Smooth muscle cell (in vitro differentiated cells): ENCODE measurements at regions not wholly inside any gene's neighbourhood (a gene's known extent, or its start where the extent isn't known, plus 50 kb on each side); places are given as distances from the start of the nearest gene placed in this dataset.

Source experiments
- DNase-seq: peaks from one replicate; lab custom pipeline; 2025; ENCODE audit not compliant: unreplicated experiment; lab: John Stamatoyannopoulos, UW
- H2AFZ ChIP-seq: fragments of 200-600 bp; sonication (generic); 2 replicates; pipeline ENCODE4 v1.6.0; 2016; ENCODE audit warnings: antibody characterized with exemption, low read depth, mild to moderate bottlenecking
- H3F3A ChIP-seq: fragments of 200-600 bp; sonication (generic); 2 replicates; pipeline ENCODE4 v1.6.0; 2017; ENCODE audit warnings: antibody characterized with exemption, low read depth
- H3K27ac ChIP-seq: fragments of 200-600 bp; sonication (generic); 2 replicates; pipeline ENCODE4 v1.5.1; 2016; ENCODE audit warnings: low read depth, mild to moderate bottlenecking
- H3K27me3 ChIP-seq: fragments of 200-600 bp; sonication (generic); 2 replicates; pipeline ENCODE4 v1.6.1; 2016; ENCODE audit warnings: low read depth, mild to moderate bottlenecking
- H3K36me3 ChIP-seq: fragments of 200-600 bp; sonication (generic); 2 replicates; pipeline ENCODE4 v1.5.1; 2016; ENCODE audit warnings: low read depth
- H3K4me1 ChIP-seq: fragments of 200-600 bp; sonication (generic); 2 replicates; pipeline ENCODE4 v1.5.1; 2016; ENCODE audit warnings: low read depth
- H3K4me2 ChIP-seq: fragments of 200-600 bp; sonication (generic); 2 replicates; pipeline ENCODE4 v1.6.0; 2016; ENCODE audit warnings: mild to moderate bottlenecking
- H3K4me3 ChIP-seq: fragments of 200-600 bp; sonication (generic); 2 replicates; pipeline ENCODE4 v1.5.1; 2016; ENCODE audit warnings: mild to moderate bottlenecking
- H3K79me2 ChIP-seq: fragments of 200-600 bp; sonication (generic); 2 replicates; pipeline ENCODE4 v1.6.0; 2016; ENCODE audit warnings: low read depth, mild to moderate bottlenecking
- H3K9ac ChIP-seq: fragments of 200-600 bp; sonication (generic); 2 replicates; pipeline ENCODE4 v1.6.0; 2016; ENCODE audit warnings: low read depth
- H3K9me3 ChIP-seq: fragments of 200-600 bp; sonication (generic); replicated peaks from 2 replicates; pipeline ENCODE4 v1.5.1; 2016; ENCODE audit warnings: low read depth
- H4K20me1 ChIP-seq: fragments of 200-600 bp; sonication (generic); 2 replicates; pipeline ENCODE4 v1.6.0; 2016; ENCODE audit warnings: low read depth
- CTCF ChIP-seq: fragments of 200-600 bp; sonication (generic); IDR thresholded peaks from 2 replicates; pipeline ENCODE4 v1.5.1; 2017; ENCODE audit warnings: borderline replicate concordance, mild to moderate bottlenecking, antibody characterized with exemption; ENCODE audit not compliant: insufficient read depth, poor library complexity, severe bottlenecking
- WGBS: methylation state at CpG from one replicate; pipeline ENCODE4 v1.1.7; 2016; ENCODE audit warnings: low lambda C conversion rate; 5-methylcytosine and 5-hydroxymethylcytosine counted together

- Histone ChIP-seq H2AFZ (no peak overlapping the region), H3F3A (no peaks in the 10 kb centered on the region), H3K27ac (peak overlapping the region; percentile 21), H3K9ac (no peak overlapping the region), H3K27me3 (no peaks in the 10 kb centered on the region), H3K4me2 (peak overlapping the region; percentile 16), H3K79me2 (no peaks in the 10 kb centered on the region), H3K4me1 (no peaks in the 10 kb centered on the region), H3K4me3 (no peak overlapping the region), H3K36me3 (no peaks in the 10 kb centered on the region), H4K20me1 (no peaks in the 10 kb centered on the region), H3K9me3 (no peaks in the 10 kb centered on the region)
- DNase-seq: no peak
- WGBS: 50% methylated on average over 9 of the region's 9 CpGs
- TF ChIP-seq CTCF: no peak
These were observed 284.6 kb upstream of the ZFP64 start for GRCh38 chr20:52476074-52476750.

GRCh38 chr20:52473186-52473585 is 281.6 kb upstream of the ZFP64 start:
- WGBS: 88% methylated on average over 3 of the region's 3 CpGs
- Histone ChIP-seq H3K79me2 (no peaks in the 10 kb centered on the region), H3K27me3 (no peaks in the 10 kb centered on the region), H3K9me3 (no peaks in the 10 kb centered on the region), H3K4me3 (no peak overlapping the region), H3K4me1 (no peaks in the 10 kb centered on the region), H4K20me1 (no peaks in the 10 kb centered on the region), H2AFZ (no peak overlapping the region), H3K4me2 (no peak overlapping the region), H3F3A (no peaks in the 10 kb centered on the region), H3K36me3 (no peaks in the 10 kb centered on the region), H3K27ac (no peak overlapping the region), H3K9ac (no peak overlapping the region)
- DNase-seq: no peak
- no peak for TF ChIP-seq CTCF

- no peak for TF ChIP-seq CTCF
- no peak overlapping the region for H2AFZ ChIP-seq
- no peaks in the 10 kb centered on the region for H3K79me2 ChIP-seq
- no peak overlapping the region for H3K4me3 ChIP-seq
- no peaks in the 10 kb centered on the region for H3F3A ChIP-seq
- no peaks in the 10 kb centered on the region for H3K4me1 ChIP-seq
- no peak overlapping the region for H3K9ac ChIP-seq
- H3K36me3 ChIP-seq: no peaks in the 10 kb centered on the region
- H4K20me1 ChIP-seq: no peaks in the 10 kb centered on the region
- no peak overlapping the region for H3K27ac ChIP-seq
- peaks cover 4% of the 10 kb centered on the region for H3K27me3 ChIP-seq
- peak overlapping the region; percentile 0 for H3K4me2 ChIP-seq
- no peak for DNase-seq
- no peaks in the 10 kb centered on the region for H3K9me3 ChIP-seq
These were observed 279.0 kb upstream of the ZFP64 start for GRCh38 chr20:52470561-52470960.

- DNase-seq: no peak
- Histone ChIP-seq H3K27ac (no peak overlapping the region), H3K36me3 (no peaks in the 10 kb centered on the region), H3F3A (no peaks in the 10 kb centered on the region), H2AFZ (no peak overlapping the region), H3K79me2 (no peaks in the 10 kb centered on the region), H3K9me3 (no peaks in the 10 kb centered on the region), H3K27me3 (peaks cover 4% of the 10 kb centered on the region), H3K4me2 (no peak overlapping the region), H4K20me1 (no peaks in the 10 kb centered on the region), H3K9ac (no peak overlapping the region), H3K4me3 (no peak overlapping the region), H3K4me1 (no peaks in the 10 kb centered on the region)
- 83% methylated on average over 9 of the region's 9 CpGs for WGBS
- no peak for TF ChIP-seq CTCF
These were observed 277.5 kb upstream of the ZFP64 start for GRCh38 chr20:52469128-52469527.
